Esophagus squamous epithelium (tissue), 5 donors: ENCODE measurements at regions not wholly inside any gene's neighbourhood (a gene's known extent, or its start where the extent isn't known, plus 50 kb on each side); places are given as distances from the start of the nearest gene placed in this dataset.

Experiments used
- DNase-seq: peaks from one replicate; lab custom pipeline; 2025; lab: John Stamatoyannopoulos, UW
- H3K27ac ChIP-seq, 4 donors: fragments of 200-600 bp; sonication (generic); one replicate each; pipeline ENCODE4 v1.5.1; 2016 to 2019; ENCODE audit warnings: mild to moderate bottlenecking in 1 of 4
- H3K27me3 ChIP-seq, 4 donors: fragments of 200-600 bp; sonication (generic); 1 replicate in 3 of 4; 2 replicates in 1 of 4; pipeline versions ENCODE4 v1.5.1 to v1.6.0; 2017 to 2021; ENCODE audit warnings: antibody characterized with exemption in 1 of 4
- H3K36me3 ChIP-seq, 3 donors: fragments of 200-600 bp; sonication (generic); one replicate each; pipeline ENCODE4 v1.5.1; 2016 to 2019
- H3K4me1 ChIP-seq, 3 donors: fragments of 200-600 bp; sonication (generic); one replicate each; pipeline ENCODE4 v1.5.1; 2017 to 2019
- H3K4me3 ChIP-seq, 4 donors: fragments of 200-600 bp; sonication (generic); 1 replicate in 3 of 4; 2 replicates in 1 of 4; pipeline ENCODE4 v1.5.1; 2016 to 2019; ENCODE audit warnings: mild to moderate bottlenecking in 2 of 4, moderate library complexity in 1 of 4
- H3K9me3 ChIP-seq, 3 donors: fragments of 200-600 bp; sonication (generic); one replicate each; pipeline ENCODE4 v1.5.1; 2016 to 2019
- CTCF ChIP-seq, 6 experiments: fragments of 450-650 bp in 4 of 6; fragments of 200-600 bp in 2 of 6; sonication (generic) in 2 of 6; IDR thresholded peaks; one replicate each; pipeline ENCODE4 v1.5.1; 2016 to 2019; ENCODE audit warnings: antibody characterized with exemption in 6 of 6, mild to moderate bottlenecking in 4 of 6, moderate library complexity in 4 of 6
- POLR2A ChIP-seq, 4 donors: fragments of 450-650 bp; IDR thresholded peaks; one replicate each; pipeline ENCODE4 v1.6.1; 2017; ENCODE audit warnings: antibody characterized with exemption in 4 of 4, mild to moderate bottlenecking in 4 of 4, moderate library complexity in 3 of 4
- WGBS, 2 donors: methylation state at CpG; one replicate each; pipeline ENCODE4 v1.1.5; 2018; 5-methylcytosine and 5-hydroxymethylcytosine counted together
- intact Hi-C: fragments of 100-400 bp; cut with DNase I; formaldehyde crosslinking; loops from one replicate; pipeline ENCODE4 v1.15.0; 2022
- donor health status: DM: yes; HTN: yes; CAD: no.

- Histone ChIP-seq H3K4me1 (no peaks in the 10 kb centered on the region), H3K9me3 (no peaks in the 10 kb centered on the region), H3K36me3 (no peaks in the 10 kb centered on the region), H3K27ac (no peak overlapping the region), H3K4me3 (no peak overlapping the region), H3K27me3 (peaks cover 0 to 5% (median 0%) of the 10 kb centered on the region in 4 donors)
- intact Hi-C loops: no loop called here
- DNase-seq: no peak
- no peak for TF ChIP-seq CTCF (IDR thresholded peaks at IDR 0.05)
- TF ChIP-seq POLR2A (IDR thresholded peaks at IDR 0.05): no peak
- 41 to 56% methylated on average over 3 of the region's 3 CpGs for WGBS, 2 donors
Observed at GRCh38 chr14:62101673-62102348, 339.6 kb downstream of the SNAPC1 start.

- WGBS, 2 donors: 57 to 64% methylated on average over 3 of the region's 3 CpGs
- DNase-seq: no peak
- H3K36me3 ChIP-seq: no peaks in the 10 kb centered on the region
- intact Hi-C loops: no loop called here
- no peak overlapping the region for H3K4me3 ChIP-seq
- H3K27me3 ChIP-seq: peaks cover 0 to 9% (median 0%) of the 10 kb centered on the region in 4 donors
- H3K9me3 ChIP-seq: no peaks in the 10 kb centered on the region
- no peaks in the 10 kb centered on the region for H3K4me1 ChIP-seq
- TF ChIP-seq CTCF (IDR thresholded peaks at IDR 0.05): no peak
- TF ChIP-seq POLR2A (IDR thresholded peaks at IDR 0.05): no peak
- H3K27ac ChIP-seq: no peak overlapping the region
Observed at GRCh38 chr14:62102349-62102725, 340.1 kb downstream of the SNAPC1 start.

GRCh38 chr14:62103464-62103863 lies 341.2 kb downstream of the SNAPC1 start:
- Histone ChIP-seq H3K36me3 (no peaks in the 10 kb centered on the region), H3K4me1 (no peaks in the 10 kb centered on the region), H3K4me3 (no peak overlapping the region), H3K9me3 (no peaks in the 10 kb centered on the region), H3K27ac (no peak overlapping the region), H3K27me3 (peaks cover 0 to 4% (median 0%) of the 10 kb centered on the region in 4 donors)
- DNase-seq: no peak
- WGBS, 2 donors: 66 to 80% methylated on average over 4 of the region's 4 CpGs
- no peak for TF ChIP-seq POLR2A (IDR thresholded peaks at IDR 0.05)
- TF ChIP-seq CTCF (IDR thresholded peaks at IDR 0.05): no peak
- intact Hi-C loops: no loop called here

- DNase-seq: no peak
- H3K27ac ChIP-seq: no peak overlapping the region
- H3K4me3 ChIP-seq: no peak overlapping the region
- H3K9me3 ChIP-seq: no peaks in the 10 kb centered on the region
- H3K36me3 ChIP-seq: no peaks in the 10 kb centered on the region
- H3K27me3 ChIP-seq: peaks cover 0 to 30% (median 0%) of the 10 kb centered on the region in 4 donors
- H3K4me1 ChIP-seq: no peaks in the 10 kb centered on the region
- intact Hi-C loops: no loop called here
- TF ChIP-seq POLR2A (IDR thresholded peaks at IDR 0.05) (no peak), CTCF (IDR thresholded peaks at IDR 0.05) (no peak)
Observed at GRCh38 chr14:62110941-62111340, 348.7 kb downstream of the SNAPC1 start.

- Histone ChIP-seq H3K27ac (no peak overlapping the region), H3K27me3 (peaks cover 0 to 88% (median 10%) of the 10 kb centered on the region in 4 donors), H3K9me3 (no peaks in the 10 kb centered on the region), H3K4me3 (peak overlapping the region in 2 of 4 donors; percentile 18 to 45), H3K4me1 (peaks cover 0 to 14% (median 5%) of the 10 kb centered on the region in 3 donors), H3K36me3 (no peaks in the 10 kb centered on the region)
- WGBS, 2 donors: 1 to 4% methylated on average over 13 to 24 of the region's 56 CpGs
- TF ChIP-seq CTCF (IDR thresholded peaks at IDR 0.05) (peak in 4 of 6 experiments; percentile 13 to 41 (median 22)), POLR2A (IDR thresholded peaks at IDR 0.05) (no peak)
- DNase-seq: no peak
- intact Hi-C loops: no loop called here
Observed at GRCh38 chr14:62117010-62117750, 355.0 kb downstream of the SNAPC1 start.
